IMR-90 (cell line): ENCODE measurements at regions not wholly inside any gene's neighbourhood (a gene's known extent, or its start where the extent isn't known, plus 50 kb on each side); places are given as distances from the start of the nearest gene placed in this dataset.

Experiments
- ATAC-seq: fragments of 200-7000 bp; cut with Tn5 transposase; 2 replicates; pipeline ENCODE4 v1.9.1; 2020; ENCODE audit warnings: low read depth, mild to moderate bottlenecking, moderate library complexity
- BruUV-seq: library from RNA; stranded (reverse); fragments of 400-500 nt; replicated peaks from 2 replicates; lab custom pipeline; 2021; lab: Mats Ljungman, UMichigan
- CTCF ChIA-PET: fragments of 300-600 bp; formaldehyde crosslinking; extraction: SDS; loops from one replicate; lab custom pipeline; 2021; ENCODE audit warnings: antibody characterized with exemption; lab: Yijun Ruan, JAX
- POLR2A ChIA-PET: fragments of 300-600 bp; sonication (Branson Sonifier 250); formaldehyde crosslinking; loops from one replicate; lab custom pipeline; 2022; ENCODE audit warnings: antibody characterized with exemption; ENCODE audit not compliant: unreplicated experiment; lab: Charles Lee
- DNase-seq: peaks from one replicate; pipeline ENCODE4 v3.0.0; 2013
- H2AFZ ChIP-seq: replicated peaks from 2 replicates; pipeline ENCODE3; 2013; ENCODE audit warnings: low read length, mild to moderate bottlenecking; ENCODE audit not compliant: poor library complexity
- H2AK5ac ChIP-seq: 2 replicates; pipeline ENCODE4 v1.6.1; 2013; ENCODE audit warnings: low read depth, low read length, inconsistent platforms
- H2AK9ac ChIP-seq: replicated peaks from 2 replicates; pipeline ENCODE3; 2013; ENCODE audit warnings: mild to moderate bottlenecking, low read depth, low read length, moderate library complexity; ENCODE audit not compliant: poor library complexity
- H2BK120ac ChIP-seq: 2 replicates; pipeline ENCODE4 v1.6.1; 2013; ENCODE audit warnings: low read depth, low read length, inconsistent platforms
- H2BK15ac ChIP-seq: 3 replicates; pipeline ENCODE4 v1.6.1; 2013; ENCODE audit warnings: low read depth, low read length, inconsistent platforms
- H2BK20ac ChIP-seq: 2 replicates; pipeline ENCODE4 v1.6.1; 2013; ENCODE audit warnings: low read depth, mild to moderate bottlenecking, inconsistent platforms, low read length, moderate library complexity
- H2BK5ac ChIP-seq: 2 replicates; pipeline ENCODE4 v1.6.1; 2013; ENCODE audit warnings: mild to moderate bottlenecking, low read depth, low read length, inconsistent platforms; ENCODE audit not compliant: poor library complexity, severe bottlenecking
- H3K14ac ChIP-seq: replicated peaks from 2 replicates; pipeline ENCODE4 v1.6.1; 2013; ENCODE audit warnings: low read depth, low read length, inconsistent platforms
- H3K18ac ChIP-seq: 2 replicates; pipeline ENCODE4 v1.6.1; 2013; ENCODE audit warnings: low read depth, low read length, control low read depth
- H3K23ac ChIP-seq: 2 replicates; pipeline ENCODE4 v1.6.1; 2013; ENCODE audit warnings: low read depth, low read length, inconsistent platforms
- H3K27ac ChIP-seq: 2 replicates; pipeline ENCODE4 v1.5.1; 2013; ENCODE audit warnings: mild to moderate bottlenecking, control low read depth, low read length; ENCODE audit not compliant: insufficient read depth
- H3K27me3 ChIP-seq: 2 replicates; pipeline ENCODE4 v1.6.1; 2013; ENCODE audit warnings: low read length; ENCODE audit not compliant: control insufficient read depth, insufficient read depth
- H3K36me3 ChIP-seq: 2 replicates; pipeline ENCODE4 v1.6.1; 2013; ENCODE audit warnings: low read length, mixed read lengths; ENCODE audit not compliant: control insufficient read depth, insufficient read depth
- H3K4ac ChIP-seq: 2 replicates; pipeline ENCODE4 v1.6.1; 2013; ENCODE audit warnings: low read depth, low read length, inconsistent platforms
- H3K4me1 ChIP-seq: 2 replicates; pipeline ENCODE4 v1.6.1; 2013; ENCODE audit warnings: low read length, mixed read lengths; ENCODE audit not compliant: control insufficient read depth, insufficient read depth
- H3K4me2 ChIP-seq: 2 replicates; pipeline ENCODE4 v1.6.1; 2013; ENCODE audit warnings: low read depth, mild to moderate bottlenecking, control low read depth, low read length, moderate library complexity
- H3K4me3 ChIP-seq: 2 replicates; pipeline ENCODE4 v1.5.1; 2013; ENCODE audit warnings: low read depth, mild to moderate bottlenecking, control low read depth, low read length, moderate library complexity; ENCODE audit not compliant: insufficient read depth
- H3K56ac ChIP-seq: 2 replicates; pipeline ENCODE4 v1.6.1; 2013; ENCODE audit warnings: low read length, inconsistent platforms; ENCODE audit not compliant: insufficient read depth; ENCODE audit errors: extremely low read depth
- H3K79me1 ChIP-seq, 2 experiments: 2 replicates each; pipeline ENCODE4 v1.6.1; 2013; ENCODE audit warnings: low read length in 2 of 2, inconsistent platforms in 1 of 2, low read depth in 1 of 2
- H3K9ac ChIP-seq: 2 replicates; pipeline ENCODE4 v1.6.1; 2013; ENCODE audit warnings: low read depth, low read length, control low read depth
- H3K9me1 ChIP-seq: 2 replicates; pipeline ENCODE4 v1.6.1; 2013; ENCODE audit warnings: low read length, inconsistent platforms; ENCODE audit not compliant: insufficient read depth
- H3K9me3 ChIP-seq: 2 replicates; pipeline ENCODE4 v1.6.1; 2013; ENCODE audit warnings: low read length; ENCODE audit not compliant: control insufficient read depth, insufficient read depth
- H4K20me1 ChIP-seq: 2 replicates; pipeline ENCODE4 v1.6.1; 2013; ENCODE audit warnings: low read length, inconsistent platforms; ENCODE audit not compliant: insufficient read depth
- H4K5ac ChIP-seq: 2 replicates; pipeline ENCODE4 v1.6.1; 2013; ENCODE audit warnings: mild to moderate bottlenecking, low read depth, low read length, control low read depth
- H4K8ac ChIP-seq, 2 experiments: 2 replicates each; pipeline ENCODE4 v1.6.1; 2013; ENCODE audit warnings: low read depth in 2 of 2, low read length in 2 of 2, control low read depth in 1 of 2, inconsistent platforms in 1 of 2
- H4K91ac ChIP-seq: 2 replicates; pipeline ENCODE4 v1.6.1; 2013; ENCODE audit warnings: low read depth, low read length, inconsistent platforms; ENCODE audit not compliant: insufficient read depth
- CEBPB ChIP-seq: IDR thresholded peaks from 2 replicates; pipeline ENCODE4 v1.6.1; 2012; ENCODE audit warnings: low read depth, low read length, improper control_type of control experiment
- MAZ ChIP-seq: IDR thresholded peaks from 2 replicates; pipeline ENCODE4 v1.6.1; 2012; ENCODE audit warnings: low read depth, mild to moderate bottlenecking, low read length, improper control_type of control experiment, moderate library complexity, borderline replicate concordance
- RAD21 ChIP-seq: IDR thresholded peaks from 2 replicates; pipeline ENCODE4 v1.6.1; 2012; ENCODE audit warnings: low read length, improper control_type of control experiment
- WGBS, 2 experiments: methylation state at CpG; one replicate each; pipeline versions ENCODE4 v1.1.5 to v1.1.7; 2013; ENCODE audit warnings: missing lambda C conversion rate in 2 of 2; ENCODE audit not compliant: insufficient read length in 1 of 2; ENCODE audit errors: extremely low coverage in 2 of 2; 5-methylcytosine and 5-hydroxymethylcytosine counted together
- dilution Hi-C: fragments of 300-500 bp; cut with HindIII; formaldehyde crosslinking; loops from one replicate; pipeline ENCODE4 v1.14.3; 2018; ENCODE audit warnings: low sequenced_read_pairs; ENCODE audit not compliant: unreplicated experiment
- in situ Hi-C: fragments of 300-500 bp; cut with MboI; formaldehyde crosslinking; loops from 3 replicates; pipeline ENCODE4 v1.14.3; 2019; ENCODE audit warnings: low sequenced_read_pairs, inconsistent platforms, mixed read lengths
- intact Hi-C: fragments of 100-400 bp; cut with micrococcal nuclease; formaldehyde crosslinking; loops from 2 replicates; pipeline ENCODE4 v1.10.0; 2022
- TF ChIP-seq, protein P1 (sequence below): fragments of 150-350 bp; IDR thresholded peaks from 2 replicates; pipeline ENCODE4 v1.6.1; 2017; ENCODE audit warnings: mild to moderate bottlenecking, antibody characterized with exemption, low read length, low read depth
- TF ChIP-seq, protein P2 (sequence below): fragments of 150-350 bp; IDR thresholded peaks from 2 replicates; pipeline ENCODE4 v1.6.1; 2016; ENCODE audit warnings: low read depth, mild to moderate bottlenecking, low read length, moderate library complexity, borderline replicate concordance

DNA sequence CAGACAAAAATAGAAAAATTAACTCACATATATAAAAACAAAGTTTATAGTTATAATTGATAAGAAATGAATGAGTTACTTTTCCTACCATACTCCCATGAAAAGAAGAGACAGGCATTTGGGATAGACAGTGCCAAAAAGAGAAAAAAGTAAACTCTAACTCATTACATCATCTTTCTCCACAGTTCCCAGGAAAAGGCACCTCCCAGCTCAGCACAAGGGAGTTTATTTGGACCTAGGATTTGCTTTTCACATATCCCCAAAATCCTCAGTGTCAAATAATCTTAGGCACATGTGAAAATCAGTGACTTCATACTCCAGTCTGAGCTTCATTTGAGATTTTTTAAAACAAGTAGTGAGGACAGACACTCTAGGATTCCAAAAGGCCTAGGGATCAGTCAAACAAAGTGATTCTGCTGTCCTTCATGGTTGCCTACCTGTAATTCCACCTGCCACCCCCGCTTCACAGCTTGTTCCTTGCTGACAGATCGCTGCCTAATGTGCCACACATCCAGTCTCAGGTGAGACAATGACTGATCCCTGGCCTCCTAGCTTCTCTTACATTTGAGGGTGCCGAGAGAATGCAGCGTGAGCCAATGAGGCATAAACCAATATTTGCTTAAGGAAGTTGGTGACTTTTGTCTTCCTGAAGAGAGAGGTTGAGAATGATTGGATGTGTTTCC is 573.7 kb downstream of the TBL1XR1 start:
- H4K20me1 ChIP-seq = no peaks in the 10 kb centered on the region
- in situ Hi-C loops = no loop called here
- H3K9ac ChIP-seq = no peak overlapping the region
- CTCF ChIA-PET = no interaction called here
- ATAC-seq = no peak
- intact Hi-C loops = no loop called here
- no peak overlapping the region for H2AK9ac ChIP-seq
- no peak overlapping the region for H3K4ac ChIP-seq
- H3K14ac ChIP-seq = no peak overlapping the region
- H3K9me1 ChIP-seq = no peaks in the 10 kb centered on the region
- DNase-seq = no peak
- H2AFZ ChIP-seq = no peak overlapping the region
- no peaks in the 10 kb centered on the region for H3K4me1 ChIP-seq
- 60% methylated on average over 1 of the region's 4 CpGs; no CpG with 5 or more reads in 1 of the 2 experiments for WGBS, 2 experiments
- no peak overlapping the region for H2BK120ac ChIP-seq
- H3K27ac ChIP-seq = no peak overlapping the region
- no peak overlapping the region for H2BK5ac ChIP-seq
- H3K79me1 ChIP-seq = no peaks in the 10 kb centered on the region
- no peak overlapping the region for H3K23ac ChIP-seq
- H3K56ac ChIP-seq = no peak overlapping the region
- no peak overlapping the region for H4K91ac ChIP-seq
- H3K36me3 ChIP-seq = no peaks in the 10 kb centered on the region
- dilution Hi-C loops = no loop called here
- no peak overlapping the region for H4K8ac ChIP-seq
- TF ChIP-seq RAD21 (no peak), CEBPB (no peak), MAZ (no peak)
- TF ChIP-seq, protein P1, sequence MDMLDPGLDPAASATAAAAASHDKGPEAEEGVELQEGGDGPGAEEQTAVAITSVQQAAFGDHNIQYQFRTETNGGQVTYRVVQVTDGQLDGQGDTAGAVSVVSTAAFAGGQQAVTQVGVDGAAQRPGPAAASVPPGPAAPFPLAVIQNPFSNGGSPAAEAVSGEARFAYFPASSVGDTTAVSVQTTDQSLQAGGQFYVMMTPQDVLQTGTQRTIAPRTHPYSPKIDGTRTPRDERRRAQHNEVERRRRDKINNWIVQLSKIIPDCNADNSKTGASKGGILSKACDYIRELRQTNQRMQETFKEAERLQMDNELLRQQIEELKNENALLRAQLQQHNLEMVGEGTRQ = no peak
- TF ChIP-seq, protein P2, sequence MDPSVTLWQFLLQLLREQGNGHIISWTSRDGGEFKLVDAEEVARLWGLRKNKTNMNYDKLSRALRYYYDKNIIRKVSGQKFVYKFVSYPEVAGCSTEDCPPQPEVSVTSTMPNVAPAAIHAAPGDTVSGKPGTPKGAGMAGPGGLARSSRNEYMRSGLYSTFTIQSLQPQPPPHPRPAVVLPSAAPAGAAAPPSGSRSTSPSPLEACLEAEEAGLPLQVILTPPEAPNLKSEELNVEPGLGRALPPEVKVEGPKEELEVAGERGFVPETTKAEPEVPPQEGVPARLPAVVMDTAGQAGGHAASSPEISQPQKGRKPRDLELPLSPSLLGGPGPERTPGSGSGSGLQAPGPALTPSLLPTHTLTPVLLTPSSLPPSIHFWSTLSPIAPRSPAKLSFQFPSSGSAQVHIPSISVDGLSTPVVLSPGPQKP = no peak
- no peaks in the 10 kb centered on the region for H3K27me3 ChIP-seq
- H3K18ac ChIP-seq = no peak overlapping the region
- H3K4me3 ChIP-seq = no peak overlapping the region
- no peak overlapping the region for H4K5ac ChIP-seq
- H3K9me3 ChIP-seq = no peaks in the 10 kb centered on the region; the same call in 1 of the 2 replicates
- H2AK5ac ChIP-seq = no peak overlapping the region
- POLR2A ChIA-PET = no interaction called here
- no peak overlapping the region for H2BK20ac ChIP-seq
- H2BK15ac ChIP-seq = no peak overlapping the region
- no peak overlapping the region for H3K4me2 ChIP-seq
- BruUV-seq = no TSS peak
